ENCODE measurements at regions not wholly inside any gene's neighbourhood (a gene's known extent, or its start where the extent isn't known, plus 50 kb on each side); places are given as distances from the start of the nearest gene placed in this dataset.

- POLR2A ChIA-PET, result interaction anchor here in 1 of 2 donors (0.6 to 0.7 kb wide), 2 partner anchors 94 to 580 kb away, joined by 3 to 5 read pairs; no protein-coding TSS in a partner anchor
Observed at GRCh38 chr4:122555216-122555615, 65.7 kb downstream of the IL21 start.

GRCh38 chr4:122553432-122553831, 67.4 kb downstream of the IL21 start:
- no peaks in the 10 kb centered on the region for H3K36me3 ChIP-seq (ENCODE audit: control insufficient read depth in 2 of 2, extremely low read depth in 1 of 2, insufficient read depth in 1 of 2, low read length in 1 of 2)
- no peaks in the 10 kb centered on the region for H3K9me3 ChIP-seq
- ChIA-PET POLR2A (no interaction called here), CTCF (no interaction called here)
- no peak overlapping the region for H3K4me3 ChIP-seq (ENCODE audit: control insufficient read depth in 1 of 2, extremely low read depth in 1 of 2, low read length in 1 of 2)
- Mint-ChIP-seq H3K27ac (no peak overlapping the region), H3K4me3 (no peak overlapping the region), H3K4me1 (peaks cover 0 to 3% (median 0%) of the 10 kb centered on the region in 3 donors), H3K9me3 (no peaks in the 10 kb centered on the region), H3K27me3 (peaks cover 0 to 11% of the 10 kb centered on the region in 2 donors), H3K36me3 (no peaks in the 10 kb centered on the region)
- ATAC-seq (replicated peaks in 1 of 4) (no peak), DNase-seq (no peak)
- no CpG with 5 or more reads among the region's 1 CpG for WGBS (ENCODE audit: insufficient coverage)
- H3K27ac ChIP-seq (ENCODE audit: low read length), result no peak overlapping the region
- no peaks in the 10 kb centered on the region for H3K27me3 ChIP-seq (replicated peaks in 1 of 2; ENCODE audit: control insufficient read depth in 2 of 2, extremely low read depth in 1 of 2, insufficient read depth in 2 of 2, low read length in 1 of 2)
- no peaks in the 10 kb centered on the region for H3K4me1 ChIP-seq (ENCODE audit: control insufficient read depth in 1 of 2, extremely low read depth in 1 of 2, insufficient read depth in 2 of 2, low read length in 2 of 2)

More at GRCh38 chr4:122555216-122555615, 65.7 kb downstream of the IL21 start:
- ATAC-seq (replicated peaks in 1 of 4) (no peak), DNase-seq (no peak)
- Histone ChIP-seq H3K36me3 (ENCODE audit: control insufficient read depth in 2 of 2, extremely low read depth in 1 of 2, insufficient read depth in 1 of 2, low read length in 1 of 2) (no peaks in the 10 kb centered on the region), H3K4me1 (ENCODE audit: control insufficient read depth in 1 of 2, extremely low read depth in 1 of 2, insufficient read depth in 2 of 2, low read length in 2 of 2) (no peaks in the 10 kb centered on the region), H3K4me3 (ENCODE audit: control insufficient read depth in 1 of 2, extremely low read depth in 1 of 2, low read length in 1 of 2) (no peak overlapping the region), H3K9me3 (no peaks in the 10 kb centered on the region), H3K27ac (ENCODE audit: low read length) (no peak overlapping the region), H3K27me3 (replicated peaks in 1 of 2; ENCODE audit: control insufficient read depth in 2 of 2, extremely low read depth in 1 of 2, insufficient read depth in 2 of 2, low read length in 1 of 2) (no peaks in the 10 kb centered on the region)
- Mint-ChIP-seq H3K4me1 (peaks cover 0 to 4% (median 0%) of the 10 kb centered on the region in 3 donors), H3K4me3 (no peak overlapping the region), H3K9me3 (peaks cover 0 to 4% (median 0%) of the 10 kb centered on the region in 3 donors), H3K36me3 (no peaks in the 10 kb centered on the region), H3K27ac (no peak overlapping the region), H3K27me3 (peaks cover 0 to 7% of the 10 kb centered on the region in 2 donors)
- CTCF ChIA-PET, result interaction anchor here in 1 of 2 donors (0.8 kb wide), 1 partner anchor 23 kb away, joined by 3 read pairs; no protein-coding TSS in a partner anchor
- no CpG with 5 or more reads among the region's 2 CpGs for WGBS (ENCODE audit: insufficient coverage)

DNA sequence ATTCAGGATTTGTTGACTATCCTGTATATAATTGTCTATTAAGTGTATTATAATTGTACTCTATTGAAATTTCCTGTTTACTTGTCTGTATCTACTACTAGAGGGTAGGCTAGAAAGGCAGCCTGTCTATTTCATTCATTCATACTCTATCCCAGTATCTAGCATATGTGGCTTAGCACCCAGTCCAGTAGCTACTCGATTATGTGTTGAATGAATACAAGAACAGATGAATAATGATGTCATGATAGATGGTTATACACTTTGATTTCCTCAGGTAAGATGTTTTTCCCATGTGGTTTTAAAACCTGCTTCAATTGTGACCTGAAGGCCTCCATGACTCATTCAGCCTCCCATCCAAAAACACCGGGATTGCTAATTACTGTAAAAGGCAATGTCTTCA, 68.0 kb downstream of the IL21 start:
- ChIA-PET CTCF (no interaction called here), POLR2A (no interaction called here)
- H3K27ac ChIP-seq (ENCODE audit: low read length), result no peak overlapping the region
- H3K9me3 Mint-ChIP-seq, result no peaks in the 10 kb centered on the region
- H3K9me3 ChIP-seq, result no peaks in the 10 kb centered on the region
- no peaks in the 10 kb centered on the region for H3K36me3 Mint-ChIP-seq
- H3K4me1 ChIP-seq (ENCODE audit: control insufficient read depth in 1 of 2, extremely low read depth in 1 of 2, insufficient read depth in 2 of 2, low read length in 2 of 2), result no peaks in the 10 kb centered on the region
- DNase-seq (no peak), ATAC-seq (replicated peaks in 1 of 4) (no peak)
- no peak overlapping the region for H3K4me3 Mint-ChIP-seq
- no peak overlapping the region for H3K27ac Mint-ChIP-seq
- no peaks in the 10 kb centered on the region for H3K36me3 ChIP-seq (ENCODE audit: control insufficient read depth in 2 of 2, extremely low read depth in 1 of 2, insufficient read depth in 1 of 2, low read length in 1 of 2)
- WGBS (ENCODE audit: insufficient coverage), result 33% methylated on average over 1 of the region's 2 CpGs
- peaks cover 0 to 11% of the 10 kb centered on the region in 2 donors for H3K27me3 Mint-ChIP-seq
- H3K4me1 Mint-ChIP-seq, result no peaks in the 10 kb centered on the region
- no peaks in the 10 kb centered on the region for H3K27me3 ChIP-seq (replicated peaks in 1 of 2; ENCODE audit: control insufficient read depth in 2 of 2, extremely low read depth in 1 of 2, insufficient read depth in 2 of 2, low read length in 1 of 2)
- no peak overlapping the region for H3K4me3 ChIP-seq (ENCODE audit: control insufficient read depth in 1 of 2, extremely low read depth in 1 of 2, low read length in 1 of 2)

DNA sequence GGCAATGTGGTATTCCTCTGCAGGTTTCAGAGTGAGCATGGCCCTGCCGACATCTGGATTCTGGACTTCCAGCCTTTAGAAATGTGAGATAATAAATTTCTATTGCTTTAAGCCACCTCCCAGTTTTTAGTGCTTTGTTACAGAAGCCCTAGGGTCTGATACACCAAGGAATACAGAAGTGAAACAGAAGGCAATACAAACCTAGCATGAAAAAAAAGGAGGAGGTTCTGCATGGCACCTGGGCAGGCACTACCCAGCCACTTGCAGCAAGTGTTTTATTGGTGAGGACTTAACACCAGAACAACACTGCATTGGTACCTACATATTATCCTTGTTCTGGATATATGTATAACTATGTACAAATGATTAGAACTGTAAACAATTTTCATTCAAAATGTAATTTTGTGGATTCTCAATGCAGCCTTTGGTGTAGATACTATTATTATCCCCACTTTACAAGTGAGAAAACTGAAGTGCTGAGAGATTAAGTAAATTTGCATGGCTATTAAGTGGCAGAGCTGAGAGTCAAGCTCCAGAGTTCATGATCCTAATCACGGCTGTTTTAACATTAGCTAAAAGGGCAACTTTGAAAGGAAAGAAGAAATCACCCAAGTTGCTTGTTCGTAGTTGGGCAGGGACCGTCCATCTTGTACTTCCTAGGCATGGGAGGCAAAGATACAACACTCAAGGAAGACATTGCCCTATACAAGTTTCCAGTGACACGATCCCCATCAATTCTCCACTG, 71.8 kb downstream of the IL21 start:
- Histone ChIP-seq H3K27ac (ENCODE audit: low read length) (no peak overlapping the region), H3K27me3 (replicated peaks in 1 of 2; ENCODE audit: control insufficient read depth in 2 of 2, extremely low read depth in 1 of 2, insufficient read depth in 2 of 2, low read length in 1 of 2) (no peaks in the 10 kb centered on the region), H3K4me3 (ENCODE audit: control insufficient read depth in 1 of 2, extremely low read depth in 1 of 2, low read length in 1 of 2) (no peak overlapping the region), H3K4me1 (ENCODE audit: control insufficient read depth in 1 of 2, extremely low read depth in 1 of 2, insufficient read depth in 2 of 2, low read length in 2 of 2) (no peaks in the 10 kb centered on the region), H3K9me3 (no peaks in the 10 kb centered on the region), H3K36me3 (ENCODE audit: control insufficient read depth in 2 of 2, extremely low read depth in 1 of 2, insufficient read depth in 1 of 2, low read length in 1 of 2) (no peaks in the 10 kb centered on the region)
- ChIA-PET POLR2A (no interaction called here), CTCF (no interaction called here)
- Mint-ChIP-seq H3K4me3 (no peak overlapping the region), H3K36me3 (no peaks in the 10 kb centered on the region), H3K9me3 (no peaks in the 10 kb centered on the region), H3K27ac (no peak overlapping the region), H3K27me3 (peaks cover 0 to 5% of the 10 kb centered on the region in 2 donors), H3K4me1 (no peaks in the 10 kb centered on the region)
- no CpG with 5 or more reads among the region's 5 CpGs for WGBS (ENCODE audit: insufficient coverage)
- no peak for ATAC-seq (replicated peaks in 1 of 4)
- DNase-seq, result no peak

DNA sequence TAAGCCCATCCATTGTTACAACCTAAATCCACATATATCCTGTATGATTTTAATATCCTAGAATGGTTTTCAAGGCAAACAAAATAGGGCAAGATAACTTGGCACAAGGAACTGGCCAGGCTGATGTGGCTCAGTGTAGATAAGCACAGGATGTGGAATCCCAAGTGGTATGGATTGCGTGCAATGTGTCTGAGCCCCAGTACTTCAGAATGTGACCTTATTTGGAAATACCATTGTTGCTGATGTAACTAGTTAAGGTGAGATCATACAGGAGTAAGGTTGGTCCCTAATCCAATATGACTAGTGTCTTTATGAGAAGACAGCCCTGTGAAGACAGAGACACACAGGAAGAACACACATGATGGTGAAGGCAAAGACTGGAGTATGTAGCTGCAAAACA, 72.4 kb downstream of the IL21 start:
- Histone ChIP-seq H3K27ac (ENCODE audit: low read length) (no peak overlapping the region), H3K27me3 (replicated peaks in 1 of 2; ENCODE audit: control insufficient read depth in 2 of 2, extremely low read depth in 1 of 2, insufficient read depth in 2 of 2, low read length in 1 of 2) (no peaks in the 10 kb centered on the region), H3K4me3 (ENCODE audit: control insufficient read depth in 1 of 2, extremely low read depth in 1 of 2, low read length in 1 of 2) (no peak overlapping the region), H3K36me3 (ENCODE audit: control insufficient read depth in 2 of 2, extremely low read depth in 1 of 2, insufficient read depth in 1 of 2, low read length in 1 of 2) (no peaks in the 10 kb centered on the region), H3K9me3 (no peaks in the 10 kb centered on the region), H3K4me1 (ENCODE audit: control insufficient read depth in 1 of 2, extremely low read depth in 1 of 2, insufficient read depth in 2 of 2, low read length in 2 of 2) (no peaks in the 10 kb centered on the region)
- Mint-ChIP-seq H3K4me1 (peaks cover 0 to under 1% (median 0%) of the 10 kb centered on the region in 3 donors), H3K27me3 (peaks cover 0 to 5% of the 10 kb centered on the region in 2 donors), H3K27ac (no peak overlapping the region), H3K9me3 (no peaks in the 10 kb centered on the region), H3K36me3 (no peaks in the 10 kb centered on the region), H3K4me3 (no peak overlapping the region)
- POLR2A ChIA-PET, result no interaction called here
- CTCF ChIA-PET, result interaction anchor here in 1 of 2 donors (0.5 kb wide), 1 partner anchor 227 kb away, joined by 4 read pairs; no protein-coding TSS in a partner anchor
- no peak for DNase-seq
- WGBS (ENCODE audit: insufficient coverage), result 80% methylated on average over 1 of the region's 1 CpG
- ATAC-seq (replicated peaks in 1 of 4), result no peak

GRCh38 chr4:122542411-122543236, 78.2 kb downstream of the IL21 start:
- Histone ChIP-seq H3K4me3 (ENCODE audit: control insufficient read depth in 1 of 2, extremely low read depth in 1 of 2, low read length in 1 of 2) (no peak overlapping the region), H3K4me1 (ENCODE audit: control insufficient read depth in 1 of 2, extremely low read depth in 1 of 2, insufficient read depth in 2 of 2, low read length in 2 of 2) (peaks cover 7 to 8% of the 10 kb centered on the region in 2 experiments), H3K36me3 (ENCODE audit: control insufficient read depth in 2 of 2, extremely low read depth in 1 of 2, insufficient read depth in 1 of 2, low read length in 1 of 2) (no peaks in the 10 kb centered on the region), H3K27me3 (replicated peaks in 1 of 2; ENCODE audit: control insufficient read depth in 2 of 2, extremely low read depth in 1 of 2, insufficient read depth in 2 of 2, low read length in 1 of 2) (no peaks in the 10 kb centered on the region), H3K9me3 (no peaks in the 10 kb centered on the region), H3K27ac (ENCODE audit: low read length) (peak overlapping the region; percentile 26)
- WGBS (ENCODE audit: insufficient coverage), result no CpG with 5 or more reads among the region's 3 CpGs
- Mint-ChIP-seq H3K27ac (peak overlapping the region; percentile 17 to 56), H3K4me3 (no peak overlapping the region), H3K9me3 (no peaks in the 10 kb centered on the region), H3K36me3 (no peaks in the 10 kb centered on the region), H3K27me3 (no peaks in the 10 kb centered on the region), H3K4me1 (peaks cover 10 to 44% (median 32%) of the 10 kb centered on the region in 3 donors)
- ChIA-PET POLR2A (no interaction called here), CTCF (interaction anchor here (0.5 to 0.6 kb wide), 3 partner anchors 40 to 647 kb away, joined by 3 to 5 read pairs (median 4); no protein-coding TSS in a partner anchor)
- ATAC-seq (replicated peaks in 1 of 4) (peak in 1 of 4 experiments; percentile 29), DNase-seq (no peak)

Measured in T-cell (primary cell).